H9 (cell line): ENCODE measurements at regions not wholly inside any gene's neighbourhood (a gene's known extent, or its start where the extent isn't known, plus 50 kb on each side); places are given as distances from the start of the nearest gene placed in this dataset.

Experiments
- DNase-seq: peaks from one replicate; pipeline ENCODE4 v3.0.0-alpha.2; 2017
- H2AFZ ChIP-seq: one replicate; pipeline ENCODE4 v1.6.1; 2013; ENCODE audit warnings: mild to moderate bottlenecking, low read length, control low read depth, moderate library complexity
- H2AK5ac ChIP-seq: 2 replicates; pipeline ENCODE4 v1.6.1; 2013; ENCODE audit warnings: low read length, control low read depth, mixed read lengths; ENCODE audit not compliant: insufficient read length
- H2BK120ac ChIP-seq: one replicate; pipeline ENCODE4 v1.6.1; 2013; ENCODE audit warnings: low read depth, mild to moderate bottlenecking, low read length, control low read depth, inconsistent platforms; ENCODE audit not compliant: poor library complexity, severe bottlenecking
- H2BK12ac ChIP-seq: 2 replicates; pipeline ENCODE4 v1.6.1; 2013; ENCODE audit warnings: low read length, control low read depth, mixed read lengths, low read depth; ENCODE audit not compliant: insufficient read length
- H2BK15ac ChIP-seq: 2 replicates; pipeline ENCODE4 v1.6.1; 2013; ENCODE audit warnings: low read depth, low read length, control low read depth
- H2BK20ac ChIP-seq: one replicate; pipeline ENCODE4 v1.6.1; 2013; ENCODE audit warnings: low read depth, mild to moderate bottlenecking, low read length, control low read depth, inconsistent platforms; ENCODE audit not compliant: poor library complexity, severe bottlenecking
- H2BK5ac ChIP-seq: 2 replicates; pipeline ENCODE4 v1.6.1; 2013; ENCODE audit warnings: low read length, control low read depth, mixed read lengths; ENCODE audit not compliant: insufficient read length
- H3K14ac ChIP-seq: 2 replicates; pipeline ENCODE4 v1.6.1; 2013; ENCODE audit warnings: low read length, control low read depth; ENCODE audit not compliant: insufficient read depth
- H3K18ac ChIP-seq: 2 replicates; pipeline ENCODE4 v1.6.1; 2013; ENCODE audit warnings: low read depth, mild to moderate bottlenecking, mixed read lengths, low read length, control low read depth; ENCODE audit not compliant: insufficient read length
- H3K23ac ChIP-seq: 2 replicates; pipeline ENCODE4 v1.6.1; 2013; ENCODE audit warnings: low read length, control low read depth, mixed read lengths, low read depth; ENCODE audit not compliant: insufficient read length
- H3K23me2 ChIP-seq: 2 replicates; pipeline ENCODE4 v1.6.1; 2013; ENCODE audit warnings: low read depth, mild to moderate bottlenecking, mixed read lengths, low read length, control low read depth; ENCODE audit not compliant: insufficient read length, poor library complexity, severe bottlenecking
- H3K27ac ChIP-seq: 2 replicates; pipeline ENCODE4 v1.5.1; 2013; ENCODE audit warnings: low read length, control low read depth, mixed read lengths, low read depth; ENCODE audit not compliant: insufficient read length
- H3K27me3 ChIP-seq: 2 replicates; pipeline ENCODE4 v1.6.1; 2013; ENCODE audit warnings: low read length, control low read depth, inconsistent platforms; ENCODE audit not compliant: insufficient read depth
- H3K4ac ChIP-seq: 2 replicates; pipeline ENCODE4 v1.6.1; 2013; ENCODE audit warnings: low read depth, mild to moderate bottlenecking, control low read depth, inconsistent platforms, low read length, moderate library complexity
- H3K4me1 ChIP-seq: 2 replicates; pipeline ENCODE4 v1.6.1; 2013; ENCODE audit warnings: low read length, control low read depth, inconsistent platforms; ENCODE audit not compliant: insufficient read depth
- H3K4me2 ChIP-seq: 2 replicates; pipeline ENCODE4 v1.6.1; 2013; ENCODE audit warnings: low read length, control low read depth, mixed read lengths; ENCODE audit not compliant: insufficient read length, insufficient read depth
- H3K56ac ChIP-seq: 2 replicates; pipeline ENCODE4 v1.6.1; 2013; ENCODE audit warnings: low read depth, mild to moderate bottlenecking, mixed read lengths, low read length, control low read depth; ENCODE audit not compliant: insufficient read length
- H3K79me1 ChIP-seq: 2 replicates; pipeline ENCODE4 v1.6.1; 2013; ENCODE audit warnings: low read depth, mild to moderate bottlenecking, moderate library complexity, low read length, control low read depth, inconsistent platforms; ENCODE audit not compliant: insufficient read depth, poor library complexity, severe bottlenecking
- H3K79me2 ChIP-seq: 2 replicates; pipeline ENCODE4 v1.6.1; 2013; ENCODE audit warnings: low read length, control low read depth, inconsistent platforms; ENCODE audit not compliant: insufficient read depth
- H3K9ac ChIP-seq: 2 replicates; pipeline ENCODE4 v1.6.1; 2013; ENCODE audit warnings: low read length, control low read depth, mixed read lengths; ENCODE audit not compliant: insufficient read length; ENCODE audit errors: extremely low read depth
- H3K9me3 ChIP-seq: one replicate; pipeline ENCODE4 v1.6.1; 2013; ENCODE audit warnings: low read depth, low read length, inconsistent platforms; ENCODE audit not compliant: control insufficient read depth
- H3T11ph ChIP-seq: one replicate; pipeline ENCODE4 v1.6.1; 2013; ENCODE audit warnings: mild to moderate bottlenecking, low read length, control low read depth, inconsistent platforms
- H4K20me1 ChIP-seq: one replicate; pipeline ENCODE4 v1.6.1; 2013; ENCODE audit not compliant: control insufficient read depth, insufficient read length, insufficient read depth
- H4K5ac ChIP-seq: 2 replicates; pipeline ENCODE4 v1.6.1; 2013; ENCODE audit warnings: low read depth, mild to moderate bottlenecking, mixed read lengths, low read length, control low read depth; ENCODE audit not compliant: insufficient read length
- H4K8ac ChIP-seq: replicated peaks from 2 replicates; pipeline ENCODE4 v1.6.1; 2013; ENCODE audit warnings: low read length, control low read depth, mixed read lengths, low read depth; ENCODE audit not compliant: insufficient read length
- H4K91ac ChIP-seq: 2 replicates; pipeline ENCODE4 v1.6.1; 2013; ENCODE audit warnings: low read depth, mild to moderate bottlenecking, moderate library complexity, mixed read lengths, low read length, control low read depth; ENCODE audit not compliant: insufficient read length
- H3K27ac Mint-ChIP-seq, 3 experiments: 2 replicates in 2 of 3; 3 replicates in 1 of 3; pipeline ENCODE4 v1.8.0; 2020 to 2021; ENCODE audit warnings: mixed read lengths in 3 of 3, mild to moderate bottlenecking in 1 of 3, moderate library complexity in 1 of 3
- H3K27me3 Mint-ChIP-seq: 2 replicates; pipeline ENCODE4 v1.8.0; 2021; ENCODE audit warnings: low read depth, mild to moderate bottlenecking, moderate library complexity, mixed read lengths
- H3K36me3 Mint-ChIP-seq, 3 experiments: 2 replicates in 2 of 3; 3 replicates in 1 of 3; pipeline ENCODE4 v1.8.0; 2020 to 2021; ENCODE audit warnings: low read depth in 3 of 3, mixed read lengths in 3 of 3; ENCODE audit not compliant: insufficient read depth in 1 of 3
- H3K4me1 Mint-ChIP-seq, 2 experiments: 2 replicates each; pipeline ENCODE4 v1.8.0; 2020; ENCODE audit warnings: mixed read lengths in 2 of 2
- H3K4me3 Mint-ChIP-seq, 2 experiments: 2 replicates in 1 of 2; 3 replicates in 1 of 2; pipeline ENCODE4 v1.8.0; 2020 to 2021; ENCODE audit warnings: mild to moderate bottlenecking in 2 of 2, mixed read lengths in 2 of 2, moderate library complexity in 1 of 2
- H3K9me3 Mint-ChIP-seq, 2 experiments: 2 replicates in 1 of 2; 3 replicates in 1 of 2; pipeline ENCODE4 v1.8.0; 2020; ENCODE audit warnings: mild to moderate bottlenecking in 2 of 2, mixed read lengths in 2 of 2, moderate library complexity in 1 of 2
- CTCF ChIP-seq: fragments of 200-600 bp; sonication (generic); conservative IDR thresholded peaks from 3 replicates; pipeline ENCODE4 v1.8.0; 2021; ENCODE audit warnings: antibody characterized with exemption, mild to moderate bottlenecking
- WGBS: extraction: QIAGEN DNeasy Blood & Tissue Kit; methylation state at CpG from one replicate; pipeline ENCODE4 v1.1.7; 2013; ENCODE audit warnings: missing lambda C conversion rate, low lambda C conversion rate, mixed read lengths; ENCODE audit not compliant: insufficient read length; ENCODE audit errors: extremely low coverage; 5-methylcytosine and 5-hydroxymethylcytosine counted together

- Histone ChIP-seq H2BK20ac (no peak overlapping the region), H3K23ac (no peak overlapping the region), H2BK120ac (no peak overlapping the region), H3K79me2 (no peaks in the 10 kb centered on the region), H4K91ac (no peak overlapping the region), H2BK5ac (no peak overlapping the region), H4K8ac (no peak overlapping the region), H3K56ac (no peak overlapping the region), H3T11ph (no peak overlapping the region), H3K9me3 (no peaks in the 10 kb centered on the region), H4K5ac (no peak overlapping the region), H2AFZ (no peak overlapping the region), H3K14ac (no peak overlapping the region), H2AK5ac (no peak overlapping the region), H3K18ac (no peak overlapping the region), H3K79me1 (no peaks in the 10 kb centered on the region), H2BK15ac (no peak overlapping the region), H3K9ac (no peak overlapping the region), H4K20me1 (no peaks in the 10 kb centered on the region), H3K4me1 (no peaks in the 10 kb centered on the region), H3K4ac (no peak overlapping the region), H3K23me2 (no peaks in the 10 kb centered on the region), H3K27ac (no peak overlapping the region), H2BK12ac (no peak overlapping the region), H3K4me2 (no peak overlapping the region), H3K27me3 (no peaks in the 10 kb centered on the region)
- no peak for DNase-seq
- WGBS: no CpG with 5 or more reads among the region's 3 CpGs
- no peaks in the 10 kb centered on the region for H3K4me1 Mint-ChIP-seq
- no peak overlapping the region for H3K4me3 Mint-ChIP-seq
- no peak overlapping the region for H3K27ac Mint-ChIP-seq
- H3K9me3 Mint-ChIP-seq: peaks cover 0 to 2% of the 10 kb centered on the region in 2 experiments; a peak in 1 of 5 replicates
- peaks cover 2% of the 10 kb centered on the region; the same call in 1 of the 2 replicates for H3K27me3 Mint-ChIP-seq
- H3K36me3 Mint-ChIP-seq: no peaks in the 10 kb centered on the region; a peak in 2 of 7 replicates
- TF ChIP-seq CTCF: no peak
Observed at GRCh38 chr9:4370501-4370900, 70.6 kb upstream of the GLIS3 start.
